IMR-90 (cell line): ENCODE measurements at regions not wholly inside any gene's neighbourhood (a gene's known extent, or its start where the extent isn't known, plus 50 kb on each side); places are given as distances from the start of the nearest gene placed in this dataset.

ENCODE experiments used
- ATAC-seq: fragments of 200-7000 bp; cut with Tn5 transposase; 2 replicates; pipeline ENCODE4 v1.9.1; 2020; ENCODE audit warnings: low read depth, mild to moderate bottlenecking, moderate library complexity
- BruUV-seq: library from RNA; stranded (reverse); fragments of 400-500 nt; replicated peaks from 2 replicates; lab custom pipeline; 2021; lab: Mats Ljungman, UMichigan
- CTCF ChIA-PET: fragments of 300-600 bp; formaldehyde crosslinking; extraction: SDS; loops from one replicate; lab custom pipeline; 2021; ENCODE audit warnings: antibody characterized with exemption; lab: Yijun Ruan, JAX
- POLR2A ChIA-PET: fragments of 300-600 bp; sonication (Branson Sonifier 250); formaldehyde crosslinking; loops from one replicate; lab custom pipeline; 2022; ENCODE audit warnings: antibody characterized with exemption; ENCODE audit not compliant: unreplicated experiment; lab: Charles Lee
- DNase-seq: peaks from one replicate; pipeline ENCODE4 v3.0.0; 2013
- H2AFZ ChIP-seq: replicated peaks from 2 replicates; pipeline ENCODE3; 2013; ENCODE audit warnings: low read length, mild to moderate bottlenecking; ENCODE audit not compliant: poor library complexity
- H2AK5ac ChIP-seq: 2 replicates; pipeline ENCODE4 v1.6.1; 2013; ENCODE audit warnings: low read depth, low read length, inconsistent platforms
- H2AK9ac ChIP-seq: replicated peaks from 2 replicates; pipeline ENCODE3; 2013; ENCODE audit warnings: mild to moderate bottlenecking, low read depth, low read length, moderate library complexity; ENCODE audit not compliant: poor library complexity
- H2BK120ac ChIP-seq: 2 replicates; pipeline ENCODE4 v1.6.1; 2013; ENCODE audit warnings: low read depth, low read length, inconsistent platforms
- H2BK15ac ChIP-seq: 3 replicates; pipeline ENCODE4 v1.6.1; 2013; ENCODE audit warnings: low read depth, low read length, inconsistent platforms
- H2BK20ac ChIP-seq: 2 replicates; pipeline ENCODE4 v1.6.1; 2013; ENCODE audit warnings: low read depth, mild to moderate bottlenecking, inconsistent platforms, low read length, moderate library complexity
- H2BK5ac ChIP-seq: 2 replicates; pipeline ENCODE4 v1.6.1; 2013; ENCODE audit warnings: mild to moderate bottlenecking, low read depth, low read length, inconsistent platforms; ENCODE audit not compliant: poor library complexity, severe bottlenecking
- H3K14ac ChIP-seq: replicated peaks from 2 replicates; pipeline ENCODE4 v1.6.1; 2013; ENCODE audit warnings: low read depth, low read length, inconsistent platforms
- H3K18ac ChIP-seq: 2 replicates; pipeline ENCODE4 v1.6.1; 2013; ENCODE audit warnings: low read depth, low read length, control low read depth
- H3K23ac ChIP-seq: 2 replicates; pipeline ENCODE4 v1.6.1; 2013; ENCODE audit warnings: low read depth, low read length, inconsistent platforms
- H3K27ac ChIP-seq: 2 replicates; pipeline ENCODE4 v1.5.1; 2013; ENCODE audit warnings: mild to moderate bottlenecking, control low read depth, low read length; ENCODE audit not compliant: insufficient read depth
- H3K27me3 ChIP-seq: 2 replicates; pipeline ENCODE4 v1.6.1; 2013; ENCODE audit warnings: low read length; ENCODE audit not compliant: control insufficient read depth, insufficient read depth
- H3K36me3 ChIP-seq: 2 replicates; pipeline ENCODE4 v1.6.1; 2013; ENCODE audit warnings: low read length, mixed read lengths; ENCODE audit not compliant: control insufficient read depth, insufficient read depth
- H3K4ac ChIP-seq: 2 replicates; pipeline ENCODE4 v1.6.1; 2013; ENCODE audit warnings: low read depth, low read length, inconsistent platforms
- H3K4me1 ChIP-seq: 2 replicates; pipeline ENCODE4 v1.6.1; 2013; ENCODE audit warnings: low read length, mixed read lengths; ENCODE audit not compliant: control insufficient read depth, insufficient read depth
- H3K4me2 ChIP-seq: 2 replicates; pipeline ENCODE4 v1.6.1; 2013; ENCODE audit warnings: low read depth, mild to moderate bottlenecking, control low read depth, low read length, moderate library complexity
- H3K4me3 ChIP-seq: 2 replicates; pipeline ENCODE4 v1.5.1; 2013; ENCODE audit warnings: low read depth, mild to moderate bottlenecking, control low read depth, low read length, moderate library complexity; ENCODE audit not compliant: insufficient read depth
- H3K56ac ChIP-seq: 2 replicates; pipeline ENCODE4 v1.6.1; 2013; ENCODE audit warnings: low read length, inconsistent platforms; ENCODE audit not compliant: insufficient read depth; ENCODE audit errors: extremely low read depth
- H3K79me1 ChIP-seq, 2 experiments: 2 replicates each; pipeline ENCODE4 v1.6.1; 2013; ENCODE audit warnings: low read length in 2 of 2, inconsistent platforms in 1 of 2, low read depth in 1 of 2
- H3K9ac ChIP-seq: 2 replicates; pipeline ENCODE4 v1.6.1; 2013; ENCODE audit warnings: low read depth, low read length, control low read depth
- H3K9me1 ChIP-seq: 2 replicates; pipeline ENCODE4 v1.6.1; 2013; ENCODE audit warnings: low read length, inconsistent platforms; ENCODE audit not compliant: insufficient read depth
- H3K9me3 ChIP-seq: 2 replicates; pipeline ENCODE4 v1.6.1; 2013; ENCODE audit warnings: low read length; ENCODE audit not compliant: control insufficient read depth, insufficient read depth
- H4K20me1 ChIP-seq: 2 replicates; pipeline ENCODE4 v1.6.1; 2013; ENCODE audit warnings: low read length, inconsistent platforms; ENCODE audit not compliant: insufficient read depth
- H4K5ac ChIP-seq: 2 replicates; pipeline ENCODE4 v1.6.1; 2013; ENCODE audit warnings: mild to moderate bottlenecking, low read depth, low read length, control low read depth
- H4K8ac ChIP-seq, 2 experiments: 2 replicates each; pipeline ENCODE4 v1.6.1; 2013; ENCODE audit warnings: low read depth in 2 of 2, low read length in 2 of 2, control low read depth in 1 of 2, inconsistent platforms in 1 of 2
- H4K91ac ChIP-seq: 2 replicates; pipeline ENCODE4 v1.6.1; 2013; ENCODE audit warnings: low read depth, low read length, inconsistent platforms; ENCODE audit not compliant: insufficient read depth
- ELK1 ChIP-seq: fragments of 150-350 bp; IDR thresholded peaks from 2 replicates; pipeline ENCODE4 v1.6.1; 2016; ENCODE audit warnings: low read depth, mild to moderate bottlenecking, low read length, moderate library complexity, borderline replicate concordance
- FOS ChIP-seq: fragments of 150-350 bp; IDR thresholded peaks from 2 replicates; pipeline ENCODE4 v1.6.1; 2016; ENCODE audit warnings: low read depth, low read length
- MAFK ChIP-seq: IDR thresholded peaks from 2 replicates; pipeline ENCODE4 v1.6.1; 2012; ENCODE audit warnings: low read depth, low read length, improper control_type of control experiment
- NFE2L2 ChIP-seq: fragments of 150-350 bp; IDR thresholded peaks from 2 replicates; pipeline ENCODE4 v1.6.1; 2016; ENCODE audit warnings: low read depth, mild to moderate bottlenecking, low read length
- POLR2A ChIP-seq: IDR thresholded peaks from 2 replicates; pipeline ENCODE4 v1.6.1; 2012; ENCODE audit warnings: mild to moderate bottlenecking, low read depth, low read length
- RAD21 ChIP-seq: IDR thresholded peaks from 2 replicates; pipeline ENCODE4 v1.6.1; 2012; ENCODE audit warnings: low read length, improper control_type of control experiment
- RFX5 ChIP-seq: IDR thresholded peaks from 2 replicates; pipeline ENCODE4 v1.8.0; 2012; ENCODE audit warnings: low read depth, mild to moderate bottlenecking, low read length, moderate library complexity
- SMC3 ChIP-seq: fragments of 150-350 bp; IDR thresholded peaks from 2 replicates; pipeline ENCODE4 v1.6.1; 2016; ENCODE audit warnings: low read depth, mild to moderate bottlenecking, antibody characterized with exemption, low read length, moderate library complexity
- WGBS, 2 experiments: methylation state at CpG; one replicate each; pipeline versions ENCODE4 v1.1.5 to v1.1.7; 2013; ENCODE audit warnings: missing lambda C conversion rate in 2 of 2; ENCODE audit not compliant: insufficient read length in 1 of 2; ENCODE audit errors: extremely low coverage in 2 of 2; 5-methylcytosine and 5-hydroxymethylcytosine counted together
- dilution Hi-C: fragments of 300-500 bp; cut with HindIII; formaldehyde crosslinking; loops from one replicate; pipeline ENCODE4 v1.14.3; 2018; ENCODE audit warnings: low sequenced_read_pairs; ENCODE audit not compliant: unreplicated experiment
- in situ Hi-C: fragments of 300-500 bp; cut with MboI; formaldehyde crosslinking; loops from 3 replicates; pipeline ENCODE4 v1.14.3; 2019; ENCODE audit warnings: low sequenced_read_pairs, inconsistent platforms, mixed read lengths
- intact Hi-C: fragments of 100-400 bp; cut with micrococcal nuclease; formaldehyde crosslinking; loops from 2 replicates; pipeline ENCODE4 v1.10.0; 2022

- Histone ChIP-seq H3K14ac (no peak overlapping the region), H4K20me1 (no peaks in the 10 kb centered on the region), H2BK20ac (no peak overlapping the region), H3K4me3 (no peak overlapping the region), H2AK5ac (no peak overlapping the region), H3K23ac (no peak overlapping the region), H3K9ac (no peak overlapping the region), H3K9me3 (no peaks in the 10 kb centered on the region), H3K36me3 (no peaks in the 10 kb centered on the region), H3K4ac (no peak overlapping the region), H2BK5ac (no peak overlapping the region), H2AK9ac (no peak overlapping the region), H3K27me3 (0 out of 2 replicates have a peak, but pooled peaks cover 2% of the 10 kb centered on the region), H4K5ac (no peak overlapping the region), H3K56ac (no peak overlapping the region), H3K4me2 (no peak overlapping the region), H3K79me1 (no peaks in the 10 kb centered on the region), H3K4me1 (peaks cover 8% of the 10 kb centered on the region), H3K18ac (no peak overlapping the region), H3K27ac (no peak overlapping the region), H2BK120ac (no peak overlapping the region), H2BK15ac (no peak overlapping the region; the same call in 2 of the 3 replicates), H2AFZ (no peak overlapping the region), H4K8ac (no peak overlapping the region), H3K9me1 (peaks cover 4% of the 10 kb centered on the region; the same call in 1 of the 2 replicates), H4K91ac (no peak overlapping the region)
- DNase-seq (no peak), ATAC-seq (no peak)
- POLR2A ChIA-PET = no interaction called here
- WGBS, 2 experiments = 100% methylated on average over 1 of the region's 2 CpGs; no CpG with 5 or more reads in 1 of the 2 experiments
- no TSS peak for BruUV-seq
- dilution Hi-C loops = no loop called here
- intact Hi-C loops = no loop called here
- TF ChIP-seq ELK1 (no peak), RFX5 (no peak), MAFK (no peak), POLR2A (no peak), NFE2L2 (no peak), RAD21 (no peak), SMC3 (no peak), FOS (no peak)
- in situ Hi-C loops = no loop called here
- CTCF ChIA-PET = no interaction called here
Observed at GRCh38 chr12:107353312-107353711, 260.0 kb upstream of the CRY1 start.
